GM13977 (cell line): ENCODE measurements at regions not wholly inside any gene's neighbourhood (a gene's known extent, or its start where the extent isn't known, plus 50 kb on each side); places are given as distances from the start of the nearest gene placed in this dataset.

Experiments
- DNase-seq: peaks from one replicate; pipeline ENCODE4 v3.0.0; 2012; ENCODE audit warnings: low spot score
- in situ Hi-C: fragments of 300-500 bp; cut with MboI; formaldehyde crosslinking; loops from one replicate; pipeline ENCODE4 v1.12.0; 2022; ENCODE audit warnings: low sequenced_read_pairs, low pct_unique_long_range_greater_than_20kb, mixed read lengths, inconsistent platforms; ENCODE audit not compliant: unreplicated experiment
- TF ChIP-seq, protein P1 (sequence below): IDR thresholded peaks from 2 replicates; pipeline ENCODE4 v1.5.1; 2012; ENCODE audit warnings: mild to moderate bottlenecking, control low read depth; ENCODE audit not compliant: insufficient read depth; ENCODE audit errors: extremely low read depth, missing control alignments

DNA sequence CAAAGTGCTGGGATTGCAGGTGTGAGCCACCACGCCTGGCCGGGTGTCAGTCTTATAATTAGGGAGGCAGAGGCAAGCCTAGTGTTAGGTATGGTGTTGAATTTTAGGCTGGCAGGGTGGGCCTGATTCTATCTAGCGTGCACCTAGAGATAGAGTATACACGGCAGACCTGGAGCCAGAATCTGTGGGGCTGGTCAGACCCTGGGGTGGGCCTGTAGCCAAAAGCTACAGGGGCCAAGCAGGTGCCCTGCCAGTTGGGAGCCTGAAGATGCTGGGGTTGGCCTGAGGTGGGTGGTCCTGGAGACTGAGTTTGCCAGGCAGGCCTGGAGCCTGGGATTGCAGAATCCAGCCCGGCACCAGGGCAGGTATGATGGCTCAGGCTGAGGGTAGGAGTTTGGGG lies 1580.3 kb downstream of the ARAP2 start:
- no peak for DNase-seq
- in situ Hi-C loops = no loop called here
- TF ChIP-seq, protein P1, sequence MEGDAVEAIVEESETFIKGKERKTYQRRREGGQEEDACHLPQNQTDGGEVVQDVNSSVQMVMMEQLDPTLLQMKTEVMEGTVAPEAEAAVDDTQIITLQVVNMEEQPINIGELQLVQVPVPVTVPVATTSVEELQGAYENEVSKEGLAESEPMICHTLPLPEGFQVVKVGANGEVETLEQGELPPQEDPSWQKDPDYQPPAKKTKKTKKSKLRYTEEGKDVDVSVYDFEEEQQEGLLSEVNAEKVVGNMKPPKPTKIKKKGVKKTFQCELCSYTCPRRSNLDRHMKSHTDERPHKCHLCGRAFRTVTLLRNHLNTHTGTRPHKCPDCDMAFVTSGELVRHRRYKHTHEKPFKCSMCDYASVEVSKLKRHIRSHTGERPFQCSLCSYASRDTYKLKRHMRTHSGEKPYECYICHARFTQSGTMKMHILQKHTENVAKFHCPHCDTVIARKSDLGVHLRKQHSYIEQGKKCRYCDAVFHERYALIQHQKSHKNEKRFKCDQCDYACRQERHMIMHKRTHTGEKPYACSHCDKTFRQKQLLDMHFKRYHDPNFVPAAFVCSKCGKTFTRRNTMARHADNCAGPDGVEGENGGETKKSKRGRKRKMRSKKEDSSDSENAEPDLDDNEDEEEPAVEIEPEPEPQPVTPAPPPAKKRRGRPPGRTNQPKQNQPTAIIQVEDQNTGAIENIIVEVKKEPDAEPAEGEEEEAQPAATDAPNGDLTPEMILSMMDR = no peak

DNA sequence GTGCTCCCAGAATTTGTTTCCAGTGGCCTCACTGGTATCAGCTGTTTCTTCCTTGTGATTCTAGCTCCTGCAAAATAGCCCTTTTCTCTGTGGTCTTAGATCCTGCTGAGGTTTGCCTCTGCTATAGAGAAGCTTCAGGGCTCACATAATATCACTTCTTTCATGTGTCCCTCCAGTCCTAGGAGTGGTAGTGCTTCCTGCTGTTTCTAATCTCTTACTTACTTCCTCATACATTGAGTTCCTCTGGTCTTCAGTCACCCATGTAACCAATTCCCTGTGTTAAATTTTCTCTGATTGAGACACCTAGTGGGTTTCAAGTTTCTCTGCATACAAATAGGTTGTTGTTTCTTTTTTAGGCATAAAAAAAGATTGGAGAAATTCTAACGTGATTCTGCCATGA lies 1567.9 kb downstream of the ARAP2 start:
- in situ Hi-C loops = no loop called here
- TF ChIP-seq, protein P1 = no peak
- DNase-seq = no peak

DNA sequence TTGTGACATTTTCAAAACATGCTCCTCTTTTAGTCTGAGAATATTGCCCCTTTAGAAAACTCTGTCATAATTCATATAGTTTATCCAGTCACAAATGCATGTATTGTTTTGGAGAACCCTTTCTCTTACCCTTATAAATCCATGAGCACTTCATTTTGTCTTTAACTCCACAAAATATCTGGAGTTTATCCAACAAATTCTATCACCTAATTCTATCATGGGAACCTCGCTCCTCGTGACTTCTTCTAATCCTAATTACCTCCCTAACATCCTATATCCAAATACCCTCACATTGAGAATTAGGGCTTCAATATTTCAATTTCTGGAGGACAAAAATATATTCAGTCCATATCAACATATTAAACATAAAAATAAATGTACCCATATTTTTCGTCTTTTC lies 1565.9 kb downstream of the ARAP2 start:
- TF ChIP-seq, protein P1 = no peak
- no peak for DNase-seq
- in situ Hi-C loops = no loop called here

DNA sequence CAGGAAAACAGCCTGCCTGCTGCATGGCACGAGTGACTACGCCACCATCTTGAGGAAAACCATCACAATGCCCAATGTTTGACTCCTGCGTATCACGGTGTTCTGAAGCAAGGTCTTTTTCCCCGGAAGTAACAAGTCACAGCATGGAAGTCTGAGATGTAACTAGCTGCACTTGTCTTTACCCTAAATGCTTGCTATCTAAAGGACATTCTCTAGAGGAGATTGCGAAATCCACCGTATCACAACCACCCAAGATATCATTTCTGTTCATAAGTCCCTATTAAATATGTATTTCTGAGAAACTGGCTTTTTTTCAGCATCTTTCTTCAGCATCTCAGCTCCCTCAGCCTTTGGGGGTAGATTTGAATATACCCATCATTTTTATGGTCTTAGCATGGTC lies 1565.1 kb downstream of the ARAP2 start:
- in situ Hi-C loops = no loop called here
- no peak for DNase-seq
- TF ChIP-seq, protein P1 = no peak

DNA sequence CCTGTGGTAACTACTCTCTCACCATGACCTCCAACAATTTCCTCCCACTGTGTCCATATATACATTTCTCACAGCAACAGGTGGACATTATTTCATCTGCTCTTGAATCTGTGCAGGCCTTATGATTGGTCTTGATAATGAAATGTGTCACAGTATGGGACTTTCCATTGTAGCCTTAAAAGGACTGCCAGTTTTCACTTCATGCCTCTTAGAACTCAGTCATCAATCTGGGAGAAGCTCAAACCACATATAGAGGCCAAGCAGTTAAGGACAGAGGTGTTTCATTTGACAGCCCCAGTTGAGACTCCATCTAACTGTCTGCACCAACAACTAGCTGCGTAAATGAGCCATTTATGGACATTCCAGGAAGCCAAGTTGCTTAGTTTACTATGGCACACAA lies 1534.8 kb downstream of the ARAP2 start:
- TF ChIP-seq, protein P1 = no peak
- DNase-seq = no peak
- in situ Hi-C loops = no loop called here

DNA sequence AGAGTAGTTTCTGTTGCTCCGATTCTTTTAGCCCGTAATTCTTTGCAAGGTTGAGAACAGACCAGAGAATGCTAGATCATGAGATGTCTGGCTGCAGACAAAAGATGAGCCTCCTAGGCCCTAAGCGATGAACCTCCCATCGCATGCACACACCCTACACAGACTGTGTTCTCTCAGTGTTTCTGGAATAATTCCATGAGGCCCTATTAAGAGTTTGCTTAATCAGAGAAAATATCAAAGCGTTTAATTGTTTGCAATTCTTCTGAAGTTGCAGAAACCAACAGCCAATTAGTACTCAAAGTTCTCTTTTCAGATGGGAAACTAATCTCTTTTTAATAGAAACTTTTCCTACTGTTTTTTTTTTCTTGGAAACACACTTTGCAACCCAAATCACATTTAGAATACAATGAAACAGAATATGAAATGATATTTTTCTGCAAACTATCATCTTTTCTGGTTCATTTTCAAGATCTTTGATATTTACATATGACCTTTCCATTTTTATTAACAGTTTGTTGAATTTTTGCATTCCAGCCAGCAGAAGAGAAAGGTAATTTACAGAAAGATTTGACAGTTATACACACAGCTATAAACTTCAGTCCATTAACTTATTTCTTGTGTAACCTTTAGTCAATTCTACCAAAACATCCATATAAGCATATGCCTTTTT lies 1525.6 kb downstream of the ARAP2 start:
- in situ Hi-C loops = no loop called here
- DNase-seq = no peak
- TF ChIP-seq, protein P1 = no peak

DNA sequence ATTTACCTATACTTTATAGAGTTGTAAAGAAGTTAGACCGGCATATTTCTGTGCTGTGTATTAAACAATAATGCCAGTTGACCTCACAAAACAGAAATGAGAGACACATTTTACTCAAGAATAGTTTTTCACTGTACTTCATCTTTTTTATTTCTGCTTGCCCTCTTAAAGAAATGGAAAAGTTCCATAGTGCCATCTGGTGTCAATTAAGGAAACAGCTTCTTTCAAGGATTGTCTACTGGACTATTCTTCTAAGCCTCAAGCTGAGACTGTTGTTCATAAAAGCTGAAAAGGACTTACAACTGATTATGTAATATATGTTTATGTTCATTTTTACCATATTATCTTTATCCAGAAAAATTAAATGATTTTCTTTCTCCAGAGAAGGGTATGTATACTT lies 1523.7 kb downstream of the ARAP2 start:
- no peak for DNase-seq
- in situ Hi-C loops = no loop called here
- TF ChIP-seq, protein P1 = peak; percentile 47
